Hepatocyte (in vitro differentiated cells): ENCODE measurements at regions not wholly inside any gene's neighbourhood (a gene's known extent, or its start where the extent isn't known, plus 50 kb on each side); places are given as distances from the start of the nearest gene placed in this dataset.

Experiments used
- DNase-seq: peaks from one replicate; pipeline ENCODE4 v3.0.0-alpha.2; 2016; ENCODE audit warnings: low spot score
- H2AFZ ChIP-seq: fragments of 200-600 bp; sonication (generic); 2 replicates; pipeline ENCODE4 v1.6.0; 2016; ENCODE audit warnings: antibody characterized with exemption, mild to moderate bottlenecking
- H3K27ac ChIP-seq: fragments of 200-600 bp; sonication (generic); 2 replicates; pipeline ENCODE4 v1.5.1; 2016; ENCODE audit warnings: mild to moderate bottlenecking
- H3K27me3 ChIP-seq: fragments of 200-600 bp; sonication (generic); 2 replicates; pipeline ENCODE4 v1.6.1; 2016
- H3K36me3 ChIP-seq: fragments of 200-600 bp; sonication (generic); replicated peaks from 2 replicates; pipeline ENCODE4 v1.5.1; 2016; ENCODE audit warnings: low read depth; ENCODE audit not compliant: insufficient read depth
- H3K4me1 ChIP-seq: fragments of 200-600 bp; sonication (generic); 2 replicates; pipeline ENCODE4 v1.5.1; 2016; ENCODE audit warnings: mild to moderate bottlenecking, moderate library complexity; ENCODE audit not compliant: insufficient read depth
- H3K4me2 ChIP-seq: fragments of 200-600 bp; sonication (generic); 2 replicates; pipeline ENCODE4 v1.6.0; 2016
- H3K4me3 ChIP-seq: fragments of 200-600 bp; sonication (generic); 2 replicates; pipeline ENCODE4 v1.5.1; 2016; ENCODE audit warnings: mild to moderate bottlenecking
- H3K79me2 ChIP-seq: fragments of 200-600 bp; sonication (generic); 2 replicates; pipeline ENCODE4 v1.6.0; 2017; ENCODE audit warnings: mild to moderate bottlenecking
- H3K9me2 ChIP-seq: fragments of 200-600 bp; sonication (generic); replicated peaks from 2 replicates; pipeline ENCODE4 v1.6.0; 2017; ENCODE audit warnings: mild to moderate bottlenecking; ENCODE audit not compliant: insufficient read depth
- H3K9me3 ChIP-seq: fragments of 200-600 bp; sonication (generic); 2 replicates; pipeline ENCODE4 v1.5.1; 2016; ENCODE audit warnings: low read depth, mild to moderate bottlenecking
- H4K20me1 ChIP-seq: fragments of 200-600 bp; sonication (generic); 2 replicates; pipeline ENCODE4 v1.6.0; 2016; ENCODE audit warnings: mild to moderate bottlenecking; ENCODE audit not compliant: insufficient read depth, poor library complexity, severe bottlenecking
- EZH2 ChIP-seq: fragments of 200-600 bp; sonication (generic); IDR thresholded peaks from 2 replicates; pipeline ENCODE4 v1.6.1; 2016; ENCODE audit warnings: antibody characterized with exemption, mild to moderate bottlenecking, borderline replicate concordance
- EZH2phosphoT487 ChIP-seq: fragments of 200-600 bp; sonication (generic); IDR thresholded peaks from one replicate; pipeline ENCODE4 v1.6.1; 2018; ENCODE audit warnings: antibody characterized with exemption, mild to moderate bottlenecking, low read depth, moderate library complexity; ENCODE audit not compliant: unreplicated experiment, severe bottlenecking
- whole genome bisulfite sequencing: methylation state at CpG from one replicate; pipeline ENCODE4 v1.1.6; 2016; ENCODE audit warnings: low lambda C conversion rate; ENCODE audit errors: missing lambda C conversion rate; 5-methylcytosine and 5-hydroxymethylcytosine counted together
- TF ChIP-seq, protein P1 (sequence below): fragments of 200-600 bp; sonication (generic); IDR thresholded peaks from 2 replicates; pipeline ENCODE4 v1.5.1; 2016; ENCODE audit warnings: antibody characterized with exemption, mild to moderate bottlenecking; ENCODE audit not compliant: poor library complexity

DNA sequence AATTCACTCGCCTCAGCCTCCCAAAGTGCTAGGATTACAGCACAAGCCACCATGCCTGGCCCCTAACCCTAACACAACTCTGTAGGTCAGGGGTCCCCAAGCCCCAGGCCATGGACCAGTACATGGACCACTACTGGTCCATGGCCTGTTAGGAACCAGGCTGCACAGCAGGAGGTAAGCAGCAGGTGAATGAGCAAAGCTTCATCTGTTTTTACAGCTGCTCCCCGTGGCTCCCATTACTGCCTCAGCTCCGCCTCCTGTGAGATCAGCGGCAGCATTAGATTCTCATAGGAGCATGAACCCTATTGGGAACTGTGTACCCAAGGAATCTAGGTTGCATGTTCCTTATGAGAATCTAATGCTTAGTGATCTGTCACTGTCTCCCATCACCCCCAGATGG is 201.7 kb downstream of the NRP2 start:
- 75% methylated on average over 4 of the region's 4 CpGs for WGBS
- TF ChIP-seq EZH2 (no peak), EZH2phosphoT487 (no peak)
- TF ChIP-seq, protein P1, sequence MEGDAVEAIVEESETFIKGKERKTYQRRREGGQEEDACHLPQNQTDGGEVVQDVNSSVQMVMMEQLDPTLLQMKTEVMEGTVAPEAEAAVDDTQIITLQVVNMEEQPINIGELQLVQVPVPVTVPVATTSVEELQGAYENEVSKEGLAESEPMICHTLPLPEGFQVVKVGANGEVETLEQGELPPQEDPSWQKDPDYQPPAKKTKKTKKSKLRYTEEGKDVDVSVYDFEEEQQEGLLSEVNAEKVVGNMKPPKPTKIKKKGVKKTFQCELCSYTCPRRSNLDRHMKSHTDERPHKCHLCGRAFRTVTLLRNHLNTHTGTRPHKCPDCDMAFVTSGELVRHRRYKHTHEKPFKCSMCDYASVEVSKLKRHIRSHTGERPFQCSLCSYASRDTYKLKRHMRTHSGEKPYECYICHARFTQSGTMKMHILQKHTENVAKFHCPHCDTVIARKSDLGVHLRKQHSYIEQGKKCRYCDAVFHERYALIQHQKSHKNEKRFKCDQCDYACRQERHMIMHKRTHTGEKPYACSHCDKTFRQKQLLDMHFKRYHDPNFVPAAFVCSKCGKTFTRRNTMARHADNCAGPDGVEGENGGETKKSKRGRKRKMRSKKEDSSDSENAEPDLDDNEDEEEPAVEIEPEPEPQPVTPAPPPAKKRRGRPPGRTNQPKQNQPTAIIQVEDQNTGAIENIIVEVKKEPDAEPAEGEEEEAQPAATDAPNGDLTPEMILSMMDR: no peak

DNA sequence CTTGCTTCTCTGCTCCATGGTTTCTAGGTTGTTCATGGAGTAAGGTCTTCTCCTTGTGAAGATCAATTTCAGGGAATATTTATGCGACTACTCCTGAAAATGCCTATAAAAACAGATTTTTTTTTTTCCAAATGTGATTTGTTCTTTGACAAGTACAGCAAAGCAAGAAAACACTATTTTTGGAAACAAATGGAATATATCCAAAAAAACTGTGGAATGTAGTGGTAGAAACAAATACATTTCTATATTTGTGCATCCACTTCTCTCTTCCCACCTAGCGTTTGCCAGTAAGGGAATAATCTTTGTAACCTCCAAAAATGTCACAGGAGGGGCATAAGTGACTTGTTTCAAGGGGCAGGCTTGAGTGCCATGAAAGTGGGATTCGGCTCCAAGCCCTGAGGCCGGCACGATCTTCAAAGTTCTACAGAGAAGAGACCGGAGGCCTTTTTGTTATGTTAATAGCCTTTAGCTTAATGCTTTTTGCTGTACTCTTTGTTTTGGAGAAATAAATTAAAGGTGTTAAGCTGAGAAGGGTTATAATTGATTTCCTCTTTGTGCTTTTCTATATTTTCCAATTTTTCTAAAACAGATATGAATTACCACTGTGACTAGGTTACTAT is 200.6 kb downstream of the NRP2 start:
- H3K4me3 ChIP-seq: no peak overlapping the region
- no peaks in the 10 kb centered on the region for H3K4me1 ChIP-seq
- DNase-seq: no peak
- no peak overlapping the region for H3K4me2 ChIP-seq
- TF ChIP-seq EZH2phosphoT487: no peak
- TF ChIP-seq, protein P1: no peak
- no peak for TF ChIP-seq EZH2
- H3K27me3 ChIP-seq: no peaks in the 10 kb centered on the region
- no peak overlapping the region for H2AFZ ChIP-seq
- H3K9me3 ChIP-seq: no peaks in the 10 kb centered on the region
- no peaks in the 10 kb centered on the region for H3K9me2 ChIP-seq
- H3K27ac ChIP-seq: no peak overlapping the region
- no peaks in the 10 kb centered on the region for H3K79me2 ChIP-seq
- no peaks in the 10 kb centered on the region for H4K20me1 ChIP-seq
- 85% methylated on average over 6 of the region's 6 CpGs for WGBS
- H3K36me3 ChIP-seq: no peaks in the 10 kb centered on the region

More for the DNA sequence above, 201.7 kb downstream of the NRP2 start:
- Histone ChIP-seq H3K4me3 (no peak overlapping the region), H3K4me2 (no peak overlapping the region), H3K36me3 (no peaks in the 10 kb centered on the region), H4K20me1 (no peaks in the 10 kb centered on the region), H3K9me2 (no peaks in the 10 kb centered on the region), H3K27me3 (no peaks in the 10 kb centered on the region), H3K9me3 (no peaks in the 10 kb centered on the region), H2AFZ (no peak overlapping the region), H3K4me1 (no peaks in the 10 kb centered on the region), H3K27ac (no peak overlapping the region), H3K79me2 (no peaks in the 10 kb centered on the region)
- no peak for DNase-seq

DNA sequence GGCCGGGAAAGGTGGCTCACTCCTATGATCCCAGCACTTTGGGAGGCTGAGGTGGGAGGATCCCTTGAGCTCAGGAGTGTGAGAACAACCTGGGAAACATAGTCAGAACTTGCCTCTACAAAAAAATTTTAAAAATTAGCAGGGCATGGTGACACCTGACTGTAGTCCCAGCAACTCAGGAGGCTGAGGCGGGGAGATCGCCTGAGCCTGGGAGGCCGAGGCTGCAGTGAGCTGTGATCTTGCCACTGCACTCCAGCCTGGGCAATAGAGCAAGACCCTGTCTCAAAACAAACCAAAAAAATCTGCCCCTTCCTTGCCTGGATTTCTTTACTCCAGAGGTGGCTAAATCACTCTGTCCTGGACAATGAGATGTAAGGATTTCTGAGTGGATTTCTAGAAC is 197.7 kb downstream of the NRP2 start:
- no peak overlapping the region for H3K4me3 ChIP-seq
- 97% methylated on average over 4 of the region's 4 CpGs for WGBS
- no peaks in the 10 kb centered on the region for H3K4me1 ChIP-seq
- TF ChIP-seq EZH2: no peak
- no peak for TF ChIP-seq EZH2phosphoT487
- no peaks in the 10 kb centered on the region for H3K27me3 ChIP-seq
- H4K20me1 ChIP-seq: no peaks in the 10 kb centered on the region
- no peak overlapping the region for H3K27ac ChIP-seq
- H3K9me3 ChIP-seq: no peaks in the 10 kb centered on the region
- H2AFZ ChIP-seq: no peak overlapping the region
- H3K4me2 ChIP-seq: no peak overlapping the region
- H3K79me2 ChIP-seq: no peaks in the 10 kb centered on the region
- DNase-seq: no peak
- no peaks in the 10 kb centered on the region for H3K36me3 ChIP-seq
- no peaks in the 10 kb centered on the region for H3K9me2 ChIP-seq

DNA sequence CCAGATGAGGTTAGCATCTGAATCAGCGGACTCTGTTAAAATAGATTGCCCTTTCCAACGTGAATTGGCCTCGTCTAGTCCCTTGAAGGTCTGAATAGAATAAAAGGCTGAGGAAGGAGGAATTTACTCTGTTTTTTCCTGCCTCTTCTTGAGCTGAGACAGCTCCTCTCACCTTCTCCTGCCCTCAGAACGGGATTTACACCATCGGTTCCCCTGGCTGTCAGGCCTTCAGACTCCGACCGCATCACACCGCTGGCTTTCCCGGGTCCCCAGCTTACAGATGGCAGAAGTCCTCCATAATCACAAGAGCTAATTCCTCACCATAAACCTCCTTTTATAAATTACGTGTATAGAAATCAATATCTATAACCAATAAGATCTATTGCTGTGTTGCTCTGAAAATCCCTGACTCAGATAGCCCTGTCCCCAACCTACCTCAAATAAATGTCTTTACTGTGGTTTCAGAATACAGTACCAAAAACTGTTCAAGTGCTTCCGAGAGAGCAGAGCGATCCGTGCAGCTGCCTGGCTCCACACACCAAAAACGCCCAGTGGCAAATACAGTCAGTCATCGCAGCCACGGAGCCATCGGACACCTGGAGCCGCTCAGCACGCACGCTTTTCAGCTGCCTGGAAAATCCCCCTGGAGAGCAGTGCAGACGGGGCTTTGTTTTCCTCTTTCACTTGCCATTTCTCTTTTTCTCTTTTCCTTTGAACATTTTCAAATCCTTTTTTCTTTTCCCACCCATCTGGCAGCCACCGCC is 196.9 kb downstream of the NRP2 start:
- Histone ChIP-seq H3K4me1 (no peaks in the 10 kb centered on the region), H4K20me1 (no peaks in the 10 kb centered on the region), H3K27me3 (no peaks in the 10 kb centered on the region), H3K36me3 (no peaks in the 10 kb centered on the region), H3K4me2 (no peak overlapping the region), H3K27ac (no peak overlapping the region), H3K79me2 (no peaks in the 10 kb centered on the region), H3K4me3 (no peak overlapping the region), H2AFZ (no peak overlapping the region), H3K9me2 (no peaks in the 10 kb centered on the region), H3K9me3 (no peaks in the 10 kb centered on the region)
- DNase-seq: no peak
- no peak for TF ChIP-seq EZH2
- TF ChIP-seq, protein P1: no peak
- no peak for TF ChIP-seq EZH2phosphoT487
- WGBS: 75% methylated on average over 22 of the region's 22 CpGs
